ENCODE measurements at regions not wholly inside any gene's neighbourhood (a gene's known extent, or its start where the extent isn't known, plus 50 kb on each side); places are given as distances from the start of the nearest gene placed in this dataset.

GRCh38 chr18:3388980-3389379, 61.0 kb upstream of the TGIF1 start:
- ChIA-PET CTCF (interaction anchor here (0.6 kb wide), 1 partner anchor 20 kb away, joined by 3 read pairs; no protein-coding TSS in a partner anchor), POLR2A (ENCODE audit: unreplicated experiment) (interaction anchor here (0.7 to 1.0 kb wide), 2 partner anchors 8 to 20 kb away, joined by 4 read pairs; no protein-coding TSS in a partner anchor)
- no TSS peak for BruUV-seq (replicated peaks)
- H3K4me3 ChIP-seq = no peak overlapping the region
- intact Hi-C loops (cut with micrococcal nuclease; ENCODE audit: unreplicated experiment) = no loop called here
- peak in 1 of 2 experiments; percentile 85 for DNase-seq
- H3K4me2 ChIP-seq = peak overlapping the region; percentile 37
- H3K36me3 ChIP-seq (ENCODE audit: low read depth) = no peaks in the 10 kb centered on the region
- H3K9me2 ChIP-seq (ENCODE audit: insufficient read depth) = no peaks in the 10 kb centered on the region
- no peaks in the 10 kb centered on the region for H4K20me1 ChIP-seq (ENCODE audit: insufficient read depth)
- TF ChIP-seq CTCF (conservative IDR thresholded peaks at IDR 0.05) = no peak
- peaks cover 58% of the 10 kb centered on the region for H3K4me1 ChIP-seq (replicated peaks; ENCODE audit: insufficient read depth)
- H3F3A ChIP-seq (ENCODE audit: insufficient read depth, low read depth) = peaks cover 42% of the 10 kb centered on the region
- no peak overlapping the region for H2AFZ ChIP-seq
- H3K79me2 ChIP-seq (ENCODE audit: low read depth) = peaks cover 5% of the 10 kb centered on the region; the same call in 1 of the 2 replicates
- H3K27ac ChIP-seq = peak overlapping the region; percentile 99
- no peaks in the 10 kb centered on the region for H3K27me3 ChIP-seq (ENCODE audit: insufficient read depth, low read depth)
- peaks cover 8% of the 10 kb centered on the region; the same call in 1 of the 2 replicates for H3K9me3 ChIP-seq (ENCODE audit: insufficient read depth, low read depth)

GRCh38 chr18:3389977-3390376, 60.0 kb upstream of the TGIF1 start:
- H4K20me1 ChIP-seq (ENCODE audit: insufficient read depth) = no peaks in the 10 kb centered on the region
- peaks cover 18% of the 10 kb centered on the region; the same call in 1 of the 2 replicates for H3K9me3 ChIP-seq (ENCODE audit: insufficient read depth, low read depth)
- TF ChIP-seq CTCF (conservative IDR thresholded peaks at IDR 0.05) = no peak
- TF ChIP-seq EZH2 (IDR thresholded peaks at IDR 0.05; ENCODE audit: low read depth) = no peak
- ChIA-PET POLR2A (ENCODE audit: unreplicated experiment) (interaction anchor here (0.6 kb wide), 1 partner anchor 204 kb away, joined by 15 read pairs; no protein-coding TSS in a partner anchor), CTCF (interaction anchor here (0.5 kb wide), 1 partner anchor 12 kb away, joined by 4 read pairs; no protein-coding TSS in a partner anchor)
- 0 out of 2 replicates have a peak overlapping the region, but pooled peaks have one; percentile 99 for H3K27ac ChIP-seq
- no peaks in the 10 kb centered on the region for H3K27me3 ChIP-seq (ENCODE audit: insufficient read depth, low read depth)
- H3K36me3 ChIP-seq (ENCODE audit: low read depth) = 0 out of 2 replicates have a peak, but pooled peaks cover 4% of the 10 kb centered on the region
- no peak overlapping the region for H3K4me3 ChIP-seq
- H2AFZ ChIP-seq = no peak overlapping the region
- peaks cover 5% of the 10 kb centered on the region; the same call in 1 of the 2 replicates for H3K79me2 ChIP-seq (ENCODE audit: low read depth)
- DNase-seq = no peak
- no peaks in the 10 kb centered on the region for H3K9me2 ChIP-seq (ENCODE audit: insufficient read depth)
- no peak overlapping the region for H3K4me2 ChIP-seq
- H3F3A ChIP-seq (ENCODE audit: insufficient read depth, low read depth) = peaks cover 35% of the 10 kb centered on the region
- peaks cover 50% of the 10 kb centered on the region for H3K4me1 ChIP-seq (replicated peaks; ENCODE audit: insufficient read depth)
- intact Hi-C loops (cut with micrococcal nuclease; ENCODE audit: unreplicated experiment) = no loop called here
- no TSS peak for BruUV-seq (replicated peaks)

- ChIA-PET CTCF (no interaction called here), POLR2A (ENCODE audit: unreplicated experiment) (interaction anchor here (0.6 kb wide), 1 partner anchor 8 kb away, joined by 5 read pairs; no protein-coding TSS in a partner anchor)
- Histone ChIP-seq H3K9me3 (ENCODE audit: insufficient read depth, low read depth) (peaks cover 18% of the 10 kb centered on the region; the same call in 1 of the 2 replicates), H3K4me3 (no peak overlapping the region), H3K4me1 (replicated peaks; ENCODE audit: insufficient read depth) (peaks cover 40% of the 10 kb centered on the region), H2AFZ (no peak overlapping the region), H3K4me2 (no peak overlapping the region), H3K27me3 (ENCODE audit: insufficient read depth, low read depth) (no peaks in the 10 kb centered on the region), H3K27ac (no peak overlapping the region), H3K36me3 (ENCODE audit: low read depth) (0 out of 2 replicates have a peak, but pooled peaks cover 4% of the 10 kb centered on the region), H3K79me2 (ENCODE audit: low read depth) (peaks cover under 1% of the 10 kb centered on the region; the same call in 1 of the 2 replicates), H4K20me1 (ENCODE audit: insufficient read depth) (no peaks in the 10 kb centered on the region), H3K9me2 (ENCODE audit: insufficient read depth) (no peaks in the 10 kb centered on the region), H3F3A (ENCODE audit: insufficient read depth, low read depth) (peaks cover 25% of the 10 kb centered on the region)
- intact Hi-C loops (cut with micrococcal nuclease; ENCODE audit: unreplicated experiment) = no loop called here
- DNase-seq = no peak
- no TSS peak for BruUV-seq (replicated peaks)
- TF ChIP-seq EZH2 (IDR thresholded peaks at IDR 0.05; ENCODE audit: low read depth) = no peak
- no peak for TF ChIP-seq CTCF (conservative IDR thresholded peaks at IDR 0.05)
These were observed 58.1 kb upstream of the TGIF1 start for GRCh38 chr18:3391704-3392466.

All from PC-9 (cell line).